Neural cell (in vitro differentiated cells): ENCODE measurements at regions not wholly inside any gene's neighbourhood (a gene's known extent, or its start where the extent isn't known, plus 50 kb on each side); places are given as distances from the start of the nearest gene placed in this dataset.

ENCODE experiments used
- H2AFZ ChIP-seq: fragments of 200-600, 300-800 bp; sonication (generic), shearing (Covaris generic); 2 replicates; pipeline ENCODE4 v1.6.0; 2014; ENCODE audit warnings: low read depth, mild to moderate bottlenecking, antibody characterized with exemption, low read length, moderate library complexity
- H3F3A ChIP-seq: fragments of 200-600 bp; shearing (Covaris generic); 2 replicates; pipeline ENCODE4 v1.6.1; 2016; ENCODE audit warnings: mild to moderate bottlenecking, moderate library complexity, mixed read lengths, antibody characterized with exemption, low read length; ENCODE audit not compliant: insufficient read depth, poor library complexity, severe bottlenecking
- H3K27ac ChIP-seq: fragments of 200-600, 300-800 bp; sonication (generic), shearing (Covaris generic); 2 replicates; pipeline ENCODE4 v1.5.1; 2014; ENCODE audit warnings: mild to moderate bottlenecking, low read length, moderate library complexity
- H3K27me3 ChIP-seq: fragments of 300-800, 200-600 bp; sonication (generic), shearing (Covaris generic); 2 replicates; pipeline ENCODE4 v1.6.0; 2014; ENCODE audit warnings: mild to moderate bottlenecking, low read depth, low read length, moderate library complexity; ENCODE audit not compliant: insufficient read depth
- H3K36me3 ChIP-seq: fragments of 300-800, 200-600 bp; sonication (generic), shearing (Covaris generic); 2 replicates; pipeline ENCODE4 v1.5.1; 2014; ENCODE audit warnings: mild to moderate bottlenecking, antibody characterized with exemption, low read length, moderate library complexity; ENCODE audit not compliant: insufficient read depth
- H3K4me2 ChIP-seq: fragments of 300-800, 200-600 bp; sonication (generic), shearing (Covaris generic); 2 replicates; pipeline ENCODE4 v1.6.0; 2014; ENCODE audit warnings: mild to moderate bottlenecking, low read length
- H3K4me3 ChIP-seq: fragments of 300-800, 200-600 bp; sonication (generic), shearing (Covaris generic); 2 replicates; pipeline ENCODE4 v1.5.1; 2014; ENCODE audit warnings: mild to moderate bottlenecking, low read length, moderate library complexity
- H3K79me2 ChIP-seq: fragments of 200-600 bp; shearing (Covaris generic); replicated peaks from 2 replicates; pipeline ENCODE4 v1.6.0; 2014; ENCODE audit warnings: mild to moderate bottlenecking, low read length, moderate library complexity; ENCODE audit not compliant: insufficient read depth
- H3K9ac ChIP-seq: fragments of 300-800, 200-600 bp; sonication (generic), shearing (Covaris generic); 2 replicates; pipeline ENCODE4 v1.6.1; 2016; ENCODE audit warnings: mild to moderate bottlenecking, low read length, mixed read lengths
- H3K9me2 ChIP-seq: fragments of 200-600 bp; shearing (Covaris generic); 2 replicates; pipeline ENCODE4 v1.6.1; 2016; ENCODE audit warnings: mild to moderate bottlenecking, low read length, mixed read lengths; ENCODE audit not compliant: insufficient read depth
- H3K9me3 ChIP-seq: fragments of 200-600, 300-800 bp; sonication (generic), shearing (Covaris generic); 2 replicates; pipeline ENCODE4 v1.6.1; 2016; ENCODE audit warnings: mild to moderate bottlenecking, mixed run types, low read length, moderate library complexity, mixed read lengths
- H4K20me1 ChIP-seq: fragments of 200-600 bp; shearing (Covaris generic); 2 replicates; pipeline ENCODE4 v1.6.1; 2016; ENCODE audit warnings: mild to moderate bottlenecking, mixed run types; ENCODE audit not compliant: insufficient read depth
- CTCF ChIP-seq: fragments of 450-650 bp; IDR thresholded peaks from 2 replicates; pipeline ENCODE4 v1.5.1; 2014; ENCODE audit warnings: antibody characterized with exemption, mild to moderate bottlenecking, moderate library complexity; ENCODE audit not compliant: poor library complexity, severe bottlenecking
- EP300 ChIP-seq: fragments of 450-650 bp; conservative IDR thresholded peaks from 2 replicates; pipeline ENCODE4 v1.6.1; 2014; ENCODE audit warnings: antibody characterized with exemption, mild to moderate bottlenecking, moderate library complexity; ENCODE audit not compliant: poor library complexity, severe bottlenecking
- EZH2 ChIP-seq: fragments of 200-600, 300-800 bp; shearing (Covaris generic), sonication (generic); IDR thresholded peaks from 2 replicates; pipeline ENCODE4 v1.6.1; 2014; ENCODE audit warnings: antibody characterized with exemption, low read length, borderline replicate concordance, mild to moderate bottlenecking; ENCODE audit not compliant: insufficient read depth, poor library complexity, severe bottlenecking
- MXI1 ChIP-seq: fragments of 450-650 bp; conservative IDR thresholded peaks from 2 replicates; pipeline ENCODE4 v1.6.1; 2014; ENCODE audit warnings: antibody characterized with exemption, mild to moderate bottlenecking; ENCODE audit not compliant: poor library complexity, severe bottlenecking
- RAD21 ChIP-seq: fragments of 450-650 bp; conservative IDR thresholded peaks from 2 replicates; pipeline ENCODE4 v1.6.1; 2014; ENCODE audit warnings: antibody characterized with exemption, mild to moderate bottlenecking, moderate library complexity
- REST ChIP-seq: IDR thresholded peaks from 2 replicates; pipeline ENCODE4 v1.6.1; 2012; ENCODE audit warnings: borderline replicate concordance
- SMC3 ChIP-seq: fragments of 450-650 bp; conservative IDR thresholded peaks from 2 replicates; pipeline ENCODE4 v1.6.1; 2014; ENCODE audit warnings: antibody characterized with exemption, mild to moderate bottlenecking, moderate library complexity; ENCODE audit not compliant: poor library complexity
- TAF1 ChIP-seq: IDR thresholded peaks from 2 replicates; pipeline ENCODE4 v1.6.1; 2012; ENCODE audit warnings: low read depth

GRCh38 chr21:27565364-27565763 is 598.5 kb upstream of the ADAMTS5 start:
- Histone ChIP-seq H2AFZ (no peak overlapping the region), H3K9ac (no peak overlapping the region), H3K4me2 (no peak overlapping the region), H3K27ac (no peak overlapping the region), H3K4me3 (no peak overlapping the region), H3K9me3 (no peaks in the 10 kb centered on the region), H3K9me2 (no peaks in the 10 kb centered on the region), H3F3A (no peaks in the 10 kb centered on the region), H3K27me3 (no peaks in the 10 kb centered on the region), H3K79me2 (no peaks in the 10 kb centered on the region), H3K36me3 (no peaks in the 10 kb centered on the region), H4K20me1 (no peaks in the 10 kb centered on the region)
- TF ChIP-seq EZH2 (no peak), TAF1 (no peak), RAD21 (no peak), EP300 (no peak)

GRCh38 chr21:27564684-27565301 is 597.9 kb upstream of the ADAMTS5 start:
- Histone ChIP-seq H3K4me3 (no peak overlapping the region), H4K20me1 (no peaks in the 10 kb centered on the region), H3K9me3 (no peaks in the 10 kb centered on the region), H3F3A (no peaks in the 10 kb centered on the region), H3K27ac (no peak overlapping the region), H3K27me3 (no peaks in the 10 kb centered on the region), H3K79me2 (no peaks in the 10 kb centered on the region), H2AFZ (no peak overlapping the region), H3K36me3 (no peaks in the 10 kb centered on the region), H3K9ac (no peak overlapping the region), H3K9me2 (no peaks in the 10 kb centered on the region), H3K4me2 (no peak overlapping the region)
- TF ChIP-seq MXI1 (no peak), REST (no peak), EP300 (no peak), SMC3 (peak; percentile 77), CTCF (peak; percentile 69), RAD21 (peak; percentile 71)

GRCh38 chr21:27562303-27562702 is 595.4 kb upstream of the ADAMTS5 start:
- Histone ChIP-seq H3K4me3 (no peak overlapping the region), H4K20me1 (no peaks in the 10 kb centered on the region), H3K9ac (no peak overlapping the region), H3K27ac (no peak overlapping the region), H3F3A (no peaks in the 10 kb centered on the region), H3K36me3 (no peaks in the 10 kb centered on the region), H3K27me3 (no peaks in the 10 kb centered on the region), H3K79me2 (no peaks in the 10 kb centered on the region), H3K9me3 (no peaks in the 10 kb centered on the region), H2AFZ (no peak overlapping the region), H3K9me2 (no peaks in the 10 kb centered on the region), H3K4me2 (no peak overlapping the region)
- TF ChIP-seq SMC3 (no peak), EP300 (no peak)
